ENCODE measurements at regions not wholly inside any gene's neighbourhood (a gene's known extent, or its start where the extent isn't known, plus 50 kb on each side); places are given as distances from the start of the nearest gene placed in this dataset.

- TF ChIP-seq CTCF (IDR thresholded peaks at IDR 0.05) (no peak), EZH2 (IDR thresholded peaks at IDR 0.05; ENCODE audit: borderline replicate concordance, insufficient read depth, low read depth, low read length, poor library complexity, severe bottlenecking) (no peak)
Observed at GRCh38 chr21:43268804-43269186, 100.0 kb downstream of the CRYAA start.

Measured in B cell (primary cell).